PC-3 (cell line): ENCODE measurements at regions not wholly inside any gene's neighbourhood (a gene's known extent, or its start where the extent isn't known, plus 50 kb on each side); places are given as distances from the start of the nearest gene placed in this dataset.

Experiments used
- ATAC-seq: fragments of 200-7000 bp; cut with Tn5 transposase; 2 replicates; pipeline ENCODE4 v1.9.1; 2020; ENCODE audit warnings: mild to moderate bottlenecking, moderate library complexity
- BruUV-seq: library from RNA; stranded (reverse); fragments of 400-500 nt; replicated peaks from 2 replicates; lab custom pipeline; 2021; lab: Mats Ljungman, UMichigan
- CTCF ChIA-PET: fragments of 300-600 bp; sonication (Branson Sonifier 250); formaldehyde crosslinking; loops from one replicate; lab custom pipeline; 2022; ENCODE audit warnings: antibody characterized with exemption; lab: Charles Lee
- POLR2A ChIA-PET: fragments of 300-600 bp; sonication (Branson Sonifier 250); formaldehyde crosslinking; loops from one replicate; lab custom pipeline; 2022; ENCODE audit warnings: antibody characterized with exemption; ENCODE audit not compliant: unreplicated experiment; lab: Charles Lee
- DNase-seq: peaks from one replicate; pipeline ENCODE4 v3.0.0-alpha.2; 2015
- H2AFZ ChIP-seq: fragments of 300-600 bp; sonication (generic); 2 replicates; pipeline ENCODE4 v1.6.0; 2016; ENCODE audit warnings: antibody characterized with exemption, low read length
- H3F3A ChIP-seq: fragments of 300-600 bp; sonication (generic); one replicate; pipeline ENCODE4 v1.6.0; 2017; ENCODE audit warnings: antibody characterized with exemption, low read length, control low read depth, mild to moderate bottlenecking; ENCODE audit not compliant: unreplicated experiment
- H3K27ac ChIP-seq: fragments of 300-600 bp; sonication (generic); 2 replicates; pipeline ENCODE4 v1.5.1; 2016; ENCODE audit warnings: mild to moderate bottlenecking, low read length
- H3K27me3 ChIP-seq: fragments of 300-600 bp; sonication (generic); 2 replicates; pipeline ENCODE4 v1.6.1; 2016; ENCODE audit warnings: low read length, mixed read lengths
- H3K36me3 ChIP-seq: fragments of 300-600 bp; sonication (generic); 2 replicates; pipeline ENCODE4 v1.6.1; 2016; ENCODE audit warnings: low read depth, mixed run types, low read length, mixed read lengths
- H3K4me1 ChIP-seq: fragments of 300-600 bp; sonication (generic); 2 replicates; pipeline ENCODE4 v1.5.1; 2016; ENCODE audit warnings: low read length; ENCODE audit not compliant: insufficient read depth
- H3K4me2 ChIP-seq: fragments of 300-600 bp; sonication (generic); 2 replicates; pipeline ENCODE4 v1.6.0; 2016; ENCODE audit warnings: low read length
- H3K4me3 ChIP-seq: fragments of 300-600 bp; sonication (generic); 2 replicates; pipeline ENCODE4 v1.5.1; 2016; ENCODE audit warnings: mild to moderate bottlenecking, low read length, mixed read lengths
- H3K79me2 ChIP-seq: fragments of 300-600 bp; sonication (generic); 2 replicates; pipeline ENCODE4 v1.6.1; 2017; ENCODE audit warnings: low read length, mixed read lengths
- H3K9ac ChIP-seq: fragments of 300-600 bp; sonication (generic); 2 replicates; pipeline ENCODE4 v1.6.0; 2016; ENCODE audit warnings: mild to moderate bottlenecking, low read length
- H3K9me2 ChIP-seq: fragments of 300-600 bp; sonication (generic); replicated peaks from 2 replicates; pipeline ENCODE4 v1.6.1; 2016; ENCODE audit warnings: mixed run types, low read length, mixed read lengths
- H3K9me3 ChIP-seq: fragments of 300-600 bp; sonication (generic); 2 replicates; pipeline ENCODE4 v1.6.1; 2016; ENCODE audit warnings: low read length, mixed read lengths
- H4K20me1 ChIP-seq: fragments of 300-600 bp; sonication (generic); 2 replicates; pipeline ENCODE4 v1.6.1; 2016; ENCODE audit warnings: low read length, mixed read lengths
- CTCF ChIP-seq: fragments of 300-600 bp; sonication (generic); conservative IDR thresholded peaks from 2 replicates; pipeline ENCODE4 v1.5.1; 2017; ENCODE audit warnings: antibody characterized with exemption, low read depth, mild to moderate bottlenecking, low read length
- EZH2 ChIP-seq: fragments of 300-600 bp; sonication (generic); IDR thresholded peaks from one replicate; pipeline ENCODE4 v1.6.1; 2017; ENCODE audit warnings: antibody characterized with exemption, mild to moderate bottlenecking, low read length; ENCODE audit not compliant: unreplicated experiment
- EZH2phosphoT487 ChIP-seq: fragments of 300-600 bp; sonication (generic); IDR thresholded peaks from 2 replicates; pipeline ENCODE4 v1.6.1; 2018; ENCODE audit warnings: mild to moderate bottlenecking, antibody characterized with exemption, low read length, borderline replicate concordance
- intact Hi-C: fragments of 100-400 bp; cut with micrococcal nuclease; formaldehyde crosslinking; loops from 2 replicates; pipeline ENCODE4 v1.9.0; 2023

GRCh38 chr9:120214332-120214731 is 365.6 kb downstream of the CDK5RAP2 start:
- H3F3A ChIP-seq: no peaks in the 10 kb centered on the region
- no peak for ATAC-seq
- no peak for DNase-seq
- H4K20me1 ChIP-seq: no peaks in the 10 kb centered on the region
- H3K4me1 ChIP-seq: no peaks in the 10 kb centered on the region
- intact Hi-C loops: no loop called here
- H3K4me2 ChIP-seq: no peak overlapping the region
- H3K79me2 ChIP-seq: no peaks in the 10 kb centered on the region
- no peaks in the 10 kb centered on the region for H3K27me3 ChIP-seq
- H3K4me3 ChIP-seq: no peak overlapping the region
- no peaks in the 10 kb centered on the region for H3K9me3 ChIP-seq
- no peaks in the 10 kb centered on the region for H3K36me3 ChIP-seq
- ChIA-PET POLR2A (no interaction called here), CTCF (no interaction called here)
- H3K27ac ChIP-seq: no peak overlapping the region
- H3K9me2 ChIP-seq: no peaks in the 10 kb centered on the region
- no peak for TF ChIP-seq EZH2
- TF ChIP-seq EZH2phosphoT487: no peak
- TF ChIP-seq CTCF: no peak
- no peak overlapping the region for H3K9ac ChIP-seq
- no peak overlapping the region for H2AFZ ChIP-seq
- no TSS peak for BruUV-seq

- ChIA-PET CTCF (no interaction called here), POLR2A (no interaction called here)
- no peak for ATAC-seq
- H3K9ac ChIP-seq: no peak overlapping the region
- H3K27ac ChIP-seq: no peak overlapping the region
- no peaks in the 10 kb centered on the region for H3K27me3 ChIP-seq
- H3F3A ChIP-seq: no peaks in the 10 kb centered on the region
- intact Hi-C loops: no loop called here
- H3K79me2 ChIP-seq: no peaks in the 10 kb centered on the region
- no peak overlapping the region for H2AFZ ChIP-seq
- no peaks in the 10 kb centered on the region for H3K9me2 ChIP-seq
- no peak overlapping the region for H3K4me3 ChIP-seq
- no peak overlapping the region for H3K4me2 ChIP-seq
- H3K36me3 ChIP-seq: no peaks in the 10 kb centered on the region
- BruUV-seq: no TSS peak
- H3K4me1 ChIP-seq: no peaks in the 10 kb centered on the region
- H4K20me1 ChIP-seq: no peaks in the 10 kb centered on the region
- TF ChIP-seq CTCF (no peak), EZH2phosphoT487 (no peak)
- DNase-seq: no peak
- no peaks in the 10 kb centered on the region for H3K9me3 ChIP-seq
Observed at GRCh38 chr9:120212853-120213200, 367.1 kb downstream of the CDK5RAP2 start.

- CTCF ChIA-PET: no interaction called here
Observed at GRCh38 chr9:120212153-120212852, 367.7 kb downstream of the CDK5RAP2 start.

More at GRCh38 chr9:120212153-120212852, 367.7 kb downstream of the CDK5RAP2 start:
- no peaks in the 10 kb centered on the region for H3K9me2 ChIP-seq
- no peaks in the 10 kb centered on the region for H3F3A ChIP-seq
- H3K79me2 ChIP-seq: no peaks in the 10 kb centered on the region
- H3K27me3 ChIP-seq: no peaks in the 10 kb centered on the region
- POLR2A ChIA-PET: no interaction called here
- no peak overlapping the region for H3K4me2 ChIP-seq
- H3K9me3 ChIP-seq: no peaks in the 10 kb centered on the region
- intact Hi-C loops: no loop called here
- no peaks in the 10 kb centered on the region for H3K4me1 ChIP-seq
- no peak overlapping the region for H3K9ac ChIP-seq
- no peaks in the 10 kb centered on the region for H3K36me3 ChIP-seq
- DNase-seq: no peak
- no TSS peak for BruUV-seq
- H4K20me1 ChIP-seq: no peaks in the 10 kb centered on the region
- no peak for ATAC-seq
- no peak overlapping the region for H2AFZ ChIP-seq
- TF ChIP-seq EZH2 (no peak), EZH2phosphoT487 (no peak), CTCF (no peak)
- H3K4me3 ChIP-seq: no peak overlapping the region
- H3K27ac ChIP-seq: no peak overlapping the region
